ENCODE measurements at regions not wholly inside any gene's neighbourhood (a gene's known extent, or its start where the extent isn't known, plus 50 kb on each side); places are given as distances from the start of the nearest gene placed in this dataset.

GRCh38 chrX:39731735-39732134, 366.0 kb downstream of the BCOR start:
- 88 to 89% methylated on average over 3 to 4 of the region's 4 CpGs for WGBS, 2 donors
- no peak overlapping the region for H3K4me3 ChIP-seq (replicated peaks in 1 of 3)
- no peak overlapping the region for H3K27ac ChIP-seq
- intact Hi-C loops (cut with DNase I), result loop anchor here (10.0 kb wide), 1 partner anchor 443 kb away; no protein-coding TSS in a partner anchor
- peaks cover 11 to 30% of the 10 kb centered on the region in 2 donors for H3K4me1 ChIP-seq
- DNase-seq, result no peak
- no peaks in the 10 kb centered on the region for H3K9me3 ChIP-seq
- TF ChIP-seq POLR2A (IDR thresholded peaks at IDR 0.05) (no peak), CTCF (IDR thresholded peaks at IDR 0.05) (no peak)
- H3K36me3 ChIP-seq, result no peaks in the 10 kb centered on the region
- H3K27me3 ChIP-seq, result no peaks in the 10 kb centered on the region

GRCh38 chrX:39733745-39734144, 364.0 kb downstream of the BCOR start:
- Histone ChIP-seq H3K36me3 (no peaks in the 10 kb centered on the region), H3K4me1 (peaks cover 11 to 32% of the 10 kb centered on the region in 2 donors), H3K4me3 (replicated peaks in 1 of 3) (no peak overlapping the region), H3K27ac (no peak overlapping the region), H3K9me3 (no peaks in the 10 kb centered on the region), H3K27me3 (no peaks in the 10 kb centered on the region)
- WGBS, 2 donors, result 100% methylated on average over 1 of the region's 1 CpG
- no peak for TF ChIP-seq POLR2A (IDR thresholded peaks at IDR 0.05)
- TF ChIP-seq CTCF (IDR thresholded peaks at IDR 0.05), result no peak
- no peak for DNase-seq
- intact Hi-C loops (cut with DNase I), result loop anchor here (10.0 kb wide), 1 partner anchor 441 kb away; no protein-coding TSS in a partner anchor

- no peak overlapping the region for H3K27ac ChIP-seq
- no peaks in the 10 kb centered on the region for H3K36me3 ChIP-seq
- no peaks in the 10 kb centered on the region for H3K27me3 ChIP-seq
- 41 to 47% methylated on average over 2 of the region's 2 CpGs for WGBS, 2 donors
- H3K9me3 ChIP-seq, result no peaks in the 10 kb centered on the region
- H3K4me1 ChIP-seq, result peaks cover 11 to 32% of the 10 kb centered on the region in 2 donors
- peak; percentile 80 to 83 for DNase-seq
- intact Hi-C loops (cut with DNase I), result loop anchor here (10.0 kb wide), 1 partner anchor 441 kb away; no protein-coding TSS in a partner anchor
- TF ChIP-seq POLR2A (IDR thresholded peaks at IDR 0.05) (no peak), CTCF (IDR thresholded peaks at IDR 0.05) (no peak)
- no peak overlapping the region for H3K4me3 ChIP-seq (replicated peaks in 1 of 3)
Observed at GRCh38 chrX:39734174-39734776, 363.5 kb downstream of the BCOR start.

GRCh38 chrX:39736216-39737211, 361.2 kb downstream of the BCOR start:
- TF ChIP-seq CTCF (IDR thresholded peaks at IDR 0.05) (no peak), POLR2A (IDR thresholded peaks at IDR 0.05) (peak in 1 of 2 donors; percentile 14)
- Histone ChIP-seq H3K27me3 (no peaks in the 10 kb centered on the region), H3K9me3 (no peaks in the 10 kb centered on the region), H3K4me3 (replicated peaks in 1 of 3) (no peak overlapping the region), H3K4me1 (peaks cover 11 to 23% of the 10 kb centered on the region in 2 donors), H3K36me3 (no peaks in the 10 kb centered on the region), H3K27ac (peak overlapping the region; percentile 60 to 73 (median 65))
- peak; percentile 95 for DNase-seq
- WGBS, 2 donors, result 67 to 71% methylated on average over 7 to 15 of the region's 22 CpGs
- intact Hi-C loops (cut with DNase I), result loop anchor here (10.0 kb wide), 1 partner anchor 438 kb away; no protein-coding TSS in a partner anchor

All from thyroid gland (tissue), 4 donors.